Stimulated activated CD8-positive, alpha-beta memory T cell treated with anti-CD3 and anti-CD28 coated beads, Interleukin-15, amount 100 ng/mL, for 4 hours (primary cell): ENCODE measurements at regions not wholly inside any gene's neighbourhood (a gene's known extent, or its start where the extent isn't known, plus 50 kb on each side); places are given as distances from the start of the nearest gene placed in this dataset.
"Not testable (repeated sequence)": the region's sequence is repeated elsewhere in the genome, so short reads cannot be mapped to it uniquely, and the experiment has no call there.

Source experiments
- DNase-seq, 2 donors: peaks; one replicate each; pipeline ENCODE4 v3.0.0-alpha.2; 2020; ENCODE audit warnings: low read depth in 2 of 2

DNA sequence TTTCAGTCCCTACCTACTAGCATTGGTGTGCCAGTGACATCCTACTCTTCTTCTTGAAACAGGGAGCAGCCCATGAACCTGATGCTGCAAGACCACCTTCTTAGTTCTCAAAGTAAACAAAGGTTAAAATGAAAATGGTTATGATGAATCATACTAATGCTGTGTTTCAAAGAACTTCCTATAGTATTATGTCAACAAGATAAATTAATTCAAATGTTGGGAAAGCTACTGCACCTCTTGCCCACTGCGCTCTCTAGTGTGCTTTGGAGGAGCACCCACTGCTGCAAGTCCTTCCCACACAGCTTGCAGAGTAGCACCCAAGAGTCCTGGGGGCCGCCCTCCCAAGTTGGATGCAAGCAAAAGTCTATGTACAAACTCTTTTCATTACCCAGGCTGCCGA lies 81.1 kb downstream of the CD200R1L start:
- DNase-seq = no peak

DNA sequence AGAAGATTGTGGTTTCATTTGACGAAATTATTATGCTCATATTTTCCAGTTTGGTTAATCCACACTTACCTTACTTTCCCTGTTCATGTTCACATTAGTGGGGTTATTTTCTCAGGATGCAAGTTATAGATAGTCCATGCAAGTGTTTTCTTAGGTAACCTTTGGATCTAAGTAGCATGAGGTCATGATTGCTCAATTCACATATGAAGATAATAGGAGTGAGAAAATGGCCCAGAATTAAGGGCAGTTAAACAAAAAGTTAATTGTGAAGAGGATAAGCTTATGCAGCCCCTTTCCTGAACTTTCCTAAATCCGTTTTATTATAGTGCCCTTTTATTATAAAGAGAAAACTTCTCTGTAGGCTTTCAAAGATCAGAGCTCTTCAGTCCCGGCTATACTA lies 83.4 kb downstream of the CD200R1L start:
- no peak for DNase-seq

DNA sequence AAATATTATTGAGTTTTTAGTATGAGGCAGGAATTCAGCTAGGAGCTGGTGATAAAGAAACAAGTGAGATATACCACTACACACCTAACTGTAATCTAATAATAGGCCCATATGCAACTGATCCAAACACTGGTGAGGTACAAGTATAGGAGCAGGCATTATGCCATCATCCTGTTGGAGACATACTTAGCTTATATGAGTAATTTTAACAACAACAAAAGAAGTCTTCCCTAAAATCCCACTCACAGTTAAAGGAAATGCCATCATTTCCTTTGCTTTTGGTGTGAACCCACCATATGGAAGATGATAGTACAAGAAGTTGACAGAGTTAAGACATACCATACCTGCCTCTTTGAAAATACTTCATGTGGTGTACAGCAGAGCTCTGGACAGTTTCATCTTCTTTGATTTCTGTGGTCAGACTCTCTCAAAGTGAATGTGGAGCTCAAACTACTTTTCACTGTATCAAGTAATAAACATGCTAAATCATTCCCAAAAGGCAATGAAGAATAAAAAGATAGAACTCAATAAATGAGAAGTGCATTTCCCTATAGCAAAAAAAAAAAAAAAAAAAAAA lies 85.5 kb downstream of the CD200R1L start:
- no peak for DNase-seq

DNA sequence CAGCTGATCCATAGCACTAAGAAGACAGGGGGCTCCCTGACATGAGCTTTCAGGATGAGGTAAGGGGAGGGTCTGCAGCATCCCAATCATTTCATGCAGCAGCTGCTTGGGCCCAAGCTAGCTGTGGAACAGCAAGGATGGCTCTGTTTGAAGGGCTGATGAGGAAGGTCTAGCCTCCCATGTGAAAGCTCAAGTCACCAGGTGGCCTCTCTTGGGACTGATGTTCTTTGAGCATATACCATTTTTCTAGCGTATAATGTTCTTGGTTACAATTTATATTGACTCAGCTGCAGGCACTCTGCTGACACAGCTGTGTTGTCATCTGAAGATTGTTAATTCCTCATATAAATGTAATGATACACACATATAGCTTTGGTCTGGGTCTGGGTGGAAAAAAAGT lies 87.0 kb downstream of the CD200R1L start:
- no peak for DNase-seq

DNA sequence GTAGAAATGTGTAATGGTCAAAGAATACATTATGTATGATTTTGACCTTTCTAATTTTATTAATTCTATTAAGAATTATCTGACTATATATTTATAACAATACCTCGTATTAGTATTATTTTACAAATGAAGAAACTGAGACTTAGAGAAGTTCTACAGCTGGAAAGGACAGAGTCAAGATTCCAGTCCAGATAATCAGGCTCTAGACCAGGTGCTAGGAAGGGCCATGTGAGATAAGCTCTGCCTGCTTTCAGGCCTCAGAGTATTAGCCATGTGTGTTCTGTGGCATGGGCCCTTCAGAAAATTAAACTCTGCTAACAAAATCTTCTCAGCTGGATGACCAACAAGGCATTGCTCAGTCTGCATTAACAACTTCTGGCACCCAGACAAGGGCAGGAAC lies 87.5 kb downstream of the CD200R1L start:
- no peak for DNase-seq

DNA sequence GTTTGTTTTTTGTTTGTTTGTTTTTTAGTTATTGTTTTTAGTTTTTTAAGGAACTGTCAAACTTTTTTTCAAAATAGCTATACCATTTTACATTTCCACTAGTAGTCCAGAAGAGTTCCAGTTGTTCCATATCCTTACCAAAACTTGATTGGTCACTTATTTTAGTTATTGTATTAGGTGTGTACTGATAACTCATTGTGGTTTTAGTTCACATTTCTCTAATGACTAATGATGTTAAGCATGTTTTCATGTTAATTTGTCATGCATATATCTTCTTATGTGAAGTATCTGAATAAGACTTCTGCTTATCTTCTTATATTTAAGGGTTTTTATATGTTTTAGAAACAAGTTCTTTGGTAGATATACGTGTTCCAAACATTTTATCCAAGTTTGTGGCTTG lies 89.5 kb downstream of the CD200R1L start:
- DNase-seq = no peak

DNA sequence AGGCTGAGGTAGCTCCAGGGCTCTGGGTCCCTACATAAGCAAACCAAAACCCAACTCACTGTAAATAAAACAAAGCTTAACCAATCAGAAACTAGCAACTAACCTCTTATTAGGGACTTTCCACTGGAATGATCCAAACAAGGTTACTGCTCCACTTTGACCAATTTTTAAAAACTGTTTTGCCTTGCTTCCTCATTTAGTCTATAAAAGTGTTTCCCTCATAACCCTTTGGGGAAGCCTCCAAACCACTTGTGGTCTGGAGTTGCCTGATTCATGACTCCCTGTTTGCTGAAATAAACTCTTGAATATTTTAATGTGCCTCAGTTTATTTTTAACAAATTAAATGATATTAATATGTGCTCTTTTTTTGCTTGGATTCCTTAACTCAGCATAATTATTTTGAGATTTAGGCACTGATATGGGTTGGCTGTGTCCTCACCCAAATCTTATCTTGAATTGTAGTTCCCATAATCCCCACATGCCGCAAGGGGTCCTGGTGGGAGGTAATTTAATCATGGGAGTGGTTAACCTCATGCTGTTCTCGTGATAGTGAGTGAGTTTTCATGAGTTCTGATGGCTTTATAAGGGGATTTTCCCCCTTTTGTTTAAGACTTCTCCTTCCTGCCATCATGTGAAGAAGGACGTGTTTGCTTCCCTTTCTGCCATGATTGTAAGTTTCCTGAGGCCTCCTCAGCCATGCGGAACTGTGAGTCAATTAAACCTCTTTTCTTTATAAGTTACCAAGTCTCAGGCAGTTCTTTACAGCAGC lies 90.6 kb downstream of the CD200R1L start:
- DNase-seq = no peak

DNA sequence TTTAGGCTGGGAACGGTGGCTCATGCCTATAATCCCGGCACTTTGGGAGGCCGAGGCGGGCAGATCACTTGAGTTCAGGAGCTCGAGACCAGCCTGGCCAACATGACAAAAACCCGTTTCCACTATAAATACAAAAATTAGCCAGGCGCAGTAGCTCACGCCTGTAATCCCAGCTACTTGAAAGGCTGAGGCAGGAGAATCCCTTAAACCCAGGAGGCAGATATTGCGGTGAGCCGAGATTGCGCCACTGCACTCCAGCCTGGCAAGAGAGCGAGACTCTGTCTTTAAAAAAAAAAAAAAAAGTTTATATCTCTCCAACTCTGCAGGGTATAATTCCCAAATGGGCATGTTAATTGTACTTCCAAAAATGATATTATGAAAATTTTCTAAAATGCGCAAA lies 91.6 kb downstream of the CD200R1L start:
- not testable (repeated sequence) for DNase-seq

DNA sequence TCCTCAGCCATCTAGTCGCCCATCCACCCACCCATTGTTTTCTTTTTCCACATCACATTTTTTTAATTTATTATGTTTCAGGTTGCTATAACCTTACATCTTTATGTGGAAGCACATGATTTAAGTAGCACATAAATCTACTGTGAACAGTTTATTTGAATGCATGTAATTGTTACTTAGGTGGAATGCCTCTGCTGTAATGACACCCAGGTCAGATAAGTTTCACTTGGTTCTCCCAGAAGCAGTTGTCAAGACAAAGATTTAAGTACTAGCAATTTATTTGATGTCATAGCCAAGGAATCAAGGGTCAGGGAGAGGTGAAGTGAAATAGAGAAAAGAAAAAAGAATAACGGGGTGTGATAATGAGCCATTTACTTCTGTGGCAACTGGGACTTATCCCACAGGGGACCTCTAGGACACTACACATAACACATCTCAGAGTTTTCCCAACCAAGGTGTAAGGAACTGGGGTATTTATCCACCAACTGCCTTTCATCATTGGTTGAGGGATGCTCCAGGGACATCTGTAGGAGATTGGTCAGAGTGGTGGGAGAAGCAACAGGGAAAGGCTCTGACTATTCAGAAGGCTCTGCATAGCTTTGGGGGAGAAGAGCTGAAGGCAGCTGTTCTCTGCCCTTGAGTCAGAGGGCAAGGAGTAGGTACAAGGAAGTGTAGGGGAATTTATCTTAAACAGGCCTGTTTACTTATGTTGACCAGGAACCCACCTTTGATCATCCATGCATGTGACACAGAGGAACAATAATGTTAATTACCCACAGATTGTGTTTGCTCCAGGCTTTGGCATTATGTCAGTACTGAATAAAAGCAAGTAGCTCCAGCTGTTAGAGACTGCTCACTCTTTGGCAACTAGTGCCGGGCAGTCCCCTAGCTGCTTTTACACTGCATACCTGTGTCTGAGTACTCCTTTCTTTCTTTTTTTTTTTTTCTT lies 94.8 kb downstream of the CD200R1L start:
- DNase-seq = no peak

DNA sequence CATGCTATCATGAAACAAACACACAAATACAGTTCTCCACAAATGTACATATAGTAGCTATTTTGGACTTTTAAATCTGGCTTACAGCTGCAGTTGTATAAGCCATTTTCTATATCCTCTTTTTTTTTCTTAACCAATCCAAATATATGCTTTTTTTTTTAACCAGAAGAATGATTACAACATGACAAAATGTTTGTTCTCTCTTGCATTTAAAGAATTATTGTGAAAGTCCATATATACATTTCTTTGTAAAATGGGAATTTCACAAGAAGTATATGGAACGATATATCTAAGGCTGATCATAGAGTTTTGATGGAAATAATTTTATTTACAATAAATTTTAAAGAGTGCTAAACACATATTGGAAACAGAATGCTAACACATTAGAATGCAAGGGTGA lies 95.6 kb downstream of the CD200R1L start:
- DNase-seq = no peak

DNA sequence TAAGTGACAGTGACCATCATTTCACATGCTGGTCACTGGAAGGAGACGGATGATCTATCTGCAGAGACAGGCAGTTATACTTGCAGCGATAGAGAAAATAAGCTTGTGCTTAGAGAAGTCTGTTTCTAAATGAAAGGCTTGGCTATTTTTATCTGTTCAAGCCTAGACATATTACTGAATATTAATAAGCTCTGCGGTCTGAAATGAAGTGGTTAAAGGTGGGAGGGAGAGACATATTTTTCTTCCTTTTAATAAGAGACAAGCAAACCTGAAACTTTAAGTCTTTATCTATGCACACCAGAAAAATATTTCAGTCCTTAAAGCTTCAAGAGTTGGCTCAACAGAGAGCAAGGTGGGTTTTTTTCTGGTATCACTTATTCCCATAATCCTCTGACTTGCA lies 99.0 kb downstream of the CD200R1L start:
- DNase-seq = no peak

DNA sequence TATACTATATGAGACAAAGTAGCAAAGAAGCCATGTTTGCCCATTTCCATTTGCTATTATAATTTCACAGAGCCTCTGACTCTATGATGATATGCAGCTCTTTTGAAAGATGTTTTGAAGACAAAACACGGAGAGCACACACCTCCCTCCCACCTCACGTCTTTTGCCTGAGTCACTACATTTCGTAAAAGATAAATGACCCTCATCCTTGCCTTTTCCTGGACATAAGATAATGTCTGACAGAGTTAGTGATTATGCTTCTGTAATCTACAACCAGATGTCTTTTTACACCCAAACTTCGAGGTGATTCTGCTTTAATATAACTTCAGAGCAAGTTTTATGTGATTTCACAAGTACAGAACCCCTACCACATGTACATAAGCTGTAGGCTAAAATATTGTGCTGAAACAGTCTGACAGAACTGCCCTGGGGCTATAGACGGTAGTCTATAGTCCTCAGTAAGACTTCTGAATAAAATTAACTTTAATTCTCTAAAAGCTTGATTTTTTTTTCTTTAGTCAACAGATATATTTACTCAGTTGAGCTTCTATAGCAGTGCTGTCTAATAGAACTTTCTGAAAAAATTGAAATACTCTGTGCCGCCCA lies 99.9 kb downstream of the CD200R1L start:
- DNase-seq = no peak

DNA sequence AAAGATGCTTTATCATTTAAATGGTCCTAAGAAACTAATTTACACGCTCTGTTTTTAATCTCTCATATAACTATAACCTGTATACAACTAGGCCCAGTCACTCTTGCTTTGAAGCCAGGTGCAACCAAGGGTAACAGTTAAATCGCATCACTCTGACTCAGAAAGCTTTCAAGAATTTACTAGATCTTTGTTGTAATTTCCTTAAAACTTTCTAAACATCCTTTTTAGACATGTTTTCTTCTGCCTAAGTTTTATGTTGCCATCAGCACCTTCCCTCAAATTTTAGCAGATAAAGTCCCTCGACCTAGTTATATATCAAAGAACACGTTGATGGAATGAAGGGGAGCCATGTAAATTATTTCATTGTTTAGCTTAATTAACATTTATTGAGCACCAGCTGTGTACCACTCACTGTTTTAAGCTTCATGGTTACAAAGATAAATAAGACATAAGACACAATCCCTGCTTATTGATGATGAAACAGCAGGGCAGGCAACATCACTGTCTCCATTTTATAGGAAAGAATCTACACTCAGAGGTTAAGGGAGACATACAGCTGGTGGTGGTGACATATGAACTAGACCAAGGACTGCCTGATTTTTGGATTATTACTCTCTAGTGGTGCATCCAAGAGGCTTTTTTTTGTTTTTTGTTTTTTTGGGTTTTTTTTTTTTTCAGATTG lies 101.0 kb downstream of the CD200R1L start:
- no peak for DNase-seq

DNA sequence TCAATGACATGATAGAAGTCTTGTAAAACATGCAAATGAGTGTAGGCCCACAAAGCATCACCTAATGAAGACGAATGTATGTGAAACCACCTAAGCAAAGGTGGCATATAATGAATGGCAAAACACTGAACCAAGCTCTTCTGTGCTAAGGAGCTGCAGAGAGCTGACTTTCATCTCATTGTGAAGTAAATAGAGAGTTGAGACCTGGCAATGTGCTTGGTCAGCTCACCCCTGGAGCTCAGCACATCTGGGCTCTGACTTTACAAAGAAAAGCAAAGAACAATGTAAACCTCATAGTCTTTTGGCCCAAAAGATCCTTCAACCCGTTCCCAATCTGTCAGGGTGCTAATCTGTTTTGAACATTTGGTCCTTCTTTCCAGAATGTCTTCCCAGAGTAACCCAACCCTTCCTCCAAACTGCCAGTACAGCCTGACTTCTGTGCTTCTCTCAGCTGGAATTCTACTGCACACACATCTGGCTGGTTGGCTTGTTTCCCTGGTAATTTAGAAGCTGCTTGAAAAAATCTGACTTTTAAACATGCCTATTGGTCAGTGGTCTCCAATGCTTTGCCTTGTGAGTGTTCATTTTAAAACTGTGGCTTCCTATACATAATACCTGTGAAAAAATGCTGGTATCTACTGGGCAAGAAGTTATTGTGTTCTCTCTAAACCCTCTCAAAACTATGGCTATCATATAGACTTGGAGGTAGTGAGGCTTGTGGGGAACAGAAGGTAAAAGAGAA lies 101.7 kb downstream of the CD200R1L start:
- DNase-seq = no peak

DNA sequence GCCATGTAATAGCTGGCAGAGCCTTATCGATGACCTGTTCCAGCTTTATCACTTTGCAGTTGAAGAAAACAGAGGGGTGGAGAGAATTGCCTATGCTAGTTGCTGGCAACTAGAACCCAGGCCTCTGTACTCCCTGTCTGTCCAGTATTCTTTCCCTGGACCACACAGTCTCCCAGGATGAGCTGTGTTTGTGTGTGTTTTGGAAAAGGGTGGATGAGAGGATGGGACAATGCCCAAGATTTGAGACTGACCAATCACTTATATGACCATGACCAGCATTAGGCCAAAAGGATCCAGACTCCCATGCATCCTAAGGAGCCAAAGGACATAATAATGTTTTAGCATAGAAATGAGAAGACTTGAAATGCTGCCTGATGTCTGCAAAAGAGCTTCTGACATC lies 102.6 kb downstream of the CD200R1L start:
- no peak for DNase-seq

DNA sequence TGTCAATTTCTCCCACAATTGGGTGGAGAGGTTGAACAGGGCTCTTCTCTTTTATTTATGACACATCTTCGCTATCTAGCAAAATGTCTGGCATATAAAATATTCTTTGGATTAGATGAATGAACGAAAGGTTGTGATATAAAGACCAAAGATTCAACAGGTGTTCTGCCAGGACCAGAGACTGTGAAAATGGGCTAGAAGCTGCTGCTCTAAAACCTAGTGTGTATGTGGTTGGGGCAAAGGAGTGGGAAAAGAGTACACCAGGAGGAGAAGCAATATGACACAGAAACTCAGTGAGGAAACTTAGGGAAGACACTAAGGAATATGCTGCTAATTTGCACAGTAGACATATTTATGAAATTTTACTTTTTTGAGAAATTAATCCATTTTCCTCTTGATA lies 102.0 kb upstream of the CCDC80 start:
- no peak for DNase-seq

DNA sequence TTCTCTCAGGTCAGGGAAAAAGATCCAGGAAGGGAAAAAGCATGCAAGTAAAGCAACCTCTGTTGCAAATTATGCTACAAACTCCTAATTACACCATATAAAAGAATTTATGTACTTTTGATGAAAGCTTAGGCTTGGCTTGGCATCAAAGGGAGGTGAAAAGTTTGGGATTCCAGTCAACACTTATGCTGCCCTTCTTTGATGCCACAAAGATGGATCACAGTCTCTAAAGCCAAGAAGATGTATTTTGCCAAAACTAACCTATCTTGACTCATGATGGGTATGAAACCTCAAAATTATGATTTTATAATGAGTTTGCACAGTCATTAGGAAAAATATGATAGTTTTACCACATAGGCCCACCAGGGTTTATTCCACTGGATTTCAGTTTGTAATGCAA lies 101.0 kb upstream of the CCDC80 start:
- DNase-seq = no peak

DNA sequence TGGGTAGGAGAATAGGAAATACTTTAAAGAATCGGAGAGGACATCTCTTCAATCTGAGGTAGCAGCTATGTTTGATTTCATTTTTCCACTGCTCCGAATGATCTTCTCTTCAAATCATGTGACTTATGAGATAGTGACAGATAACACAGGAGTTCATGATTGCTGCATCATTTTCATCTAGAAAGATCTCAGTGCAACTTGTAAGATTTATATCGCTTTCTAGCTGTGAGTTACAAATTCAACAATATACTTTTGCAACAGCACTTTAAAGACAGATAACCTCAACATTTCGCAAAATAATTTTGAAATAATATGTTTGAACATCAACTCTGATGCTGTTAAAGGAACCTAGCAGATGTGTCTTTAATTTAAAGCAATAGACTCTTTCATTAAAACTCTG lies 99.9 kb upstream of the CCDC80 start:
- no peak for DNase-seq

DNA sequence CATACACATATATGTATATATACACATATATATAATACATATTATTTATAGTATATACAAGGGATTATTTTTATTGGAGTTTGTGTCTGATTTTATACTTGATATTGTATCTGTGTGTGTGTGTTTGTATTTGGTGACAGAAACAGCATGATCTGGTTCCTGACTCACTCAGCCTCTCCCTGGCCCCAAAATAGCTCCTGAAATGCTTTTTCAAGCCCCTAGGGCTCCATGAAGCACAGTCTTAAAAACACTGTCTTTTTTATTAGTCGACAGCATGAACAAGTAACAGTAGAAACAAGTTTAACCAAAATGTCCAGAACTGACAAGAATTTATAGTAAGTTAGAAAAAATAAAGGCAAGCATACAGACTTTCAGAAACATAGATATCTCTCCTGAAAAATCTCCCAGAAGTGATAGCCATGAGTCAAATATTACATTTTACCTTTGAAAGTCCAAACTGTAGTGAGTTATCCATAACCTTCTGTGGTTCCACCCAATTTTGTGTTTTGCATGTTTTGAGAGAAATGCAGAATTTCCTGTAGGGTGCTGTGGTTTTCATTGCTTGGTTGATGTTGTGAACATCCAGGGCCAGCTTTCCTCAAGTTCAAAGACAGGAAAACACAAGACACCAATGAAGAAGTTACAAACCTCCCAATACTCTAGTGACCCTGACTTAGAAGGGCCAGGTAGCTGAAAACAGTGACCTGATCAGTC lies 98.5 kb upstream of the CCDC80 start:
- DNase-seq = no peak

DNA sequence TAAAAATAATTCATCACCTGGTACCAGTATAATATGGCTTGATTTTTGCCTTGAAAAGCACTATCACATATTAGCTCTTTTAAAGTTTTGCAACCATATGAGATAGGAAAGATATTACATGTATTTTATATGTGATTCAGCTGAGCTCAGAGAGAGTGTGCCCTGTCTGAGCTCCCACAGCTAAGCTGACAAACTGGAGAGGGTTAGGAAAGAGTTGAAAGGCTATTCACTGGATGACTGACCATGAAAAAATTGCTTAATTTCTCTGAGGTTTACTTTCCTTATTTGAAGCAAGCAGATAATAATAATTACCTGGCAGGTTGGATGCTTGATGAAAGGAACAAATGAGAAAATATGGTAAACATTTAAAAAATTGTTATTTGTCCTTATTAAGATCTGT lies 97.4 kb upstream of the CCDC80 start:
- no peak for DNase-seq
